K562 (cell line): ENCODE measurements at regions not wholly inside any gene's neighbourhood (a gene's known extent, or its start where the extent isn't known, plus 50 kb on each side); places are given as distances from the start of the nearest gene placed in this dataset.

Source experiments
- ATAC-seq: fragments of 200-7000 bp; cut with Tn5 transposase; 3 replicates; pipeline ENCODE4 v1.9.1; 2020; ENCODE audit warnings: moderate library complexity
- BruUV-seq: library from RNA; stranded (reverse); fragments of 400-500 nt; replicated peaks from 2 replicates; lab custom pipeline; 2021; lab: Mats Ljungman, UMichigan
- CTCF ChIA-PET: fragments of 300-600 bp; formaldehyde crosslinking; extraction: SDS; loops from one replicate; lab custom pipeline; 2021; ENCODE audit warnings: low intra/inter-chr PET ratio; lab: Yijun Ruan, JAX
- POLR2A ChIA-PET: fragments of 300-600, 350-650 bp; sonication (Branson Sonifier 250); formaldehyde crosslinking; extraction: SDS; loops from one replicate; lab custom pipeline; 2021; ENCODE audit warnings: antibody characterized with exemption, inconsistent platforms; lab: Yijun Ruan, JAX
- DNase-seq, 4 experiments: peaks; one replicate each; pipeline versions ENCODE4 v3.0.0 to v3.0.0-alpha.2; 2011 to 2018; ENCODE audit warnings: low spot score in 3 of 4, mixed read lengths in 3 of 4; ENCODE audit errors: extremely low read depth in 1 of 4
- FAIRE-seq: peaks from 2 replicates; lab custom pipeline; 2011; peaks lifted over from hg19 to GRCh38; lab: Jason Lieb, UNC
- H2AFZ ChIP-seq: 2 replicates; pipeline ENCODE4 v1.6.0; 2011; ENCODE audit warnings: low read depth, low read length, control low read depth, inconsistent platforms
- H3K27ac ChIP-seq: fragments of 200-600 bp; 3 replicates; pipeline ENCODE4 v1.8.0; 2011; ENCODE audit warnings: low read depth, mild to moderate bottlenecking, control low read depth, inconsistent platforms, low read length, moderate library complexity, mixed read lengths; ENCODE audit errors: extremely low read depth
- H3K27me3 ChIP-seq, 2 experiments: fragments of 300-600 bp in 1 of 2; 2 replicates in 1 of 2; 3 replicates in 1 of 2; pipeline versions ENCODE4 v1.6.0 to v1.8.0; 2011; ENCODE audit warnings: inconsistent platforms in 2 of 2, low read length in 2 of 2, mild to moderate bottlenecking in 1 of 2, mixed read lengths in 1 of 2, moderate library complexity in 1 of 2; ENCODE audit not compliant: control insufficient read depth in 2 of 2, insufficient read depth in 2 of 2
- H3K36me3 ChIP-seq: fragments of 300-600 bp; 3 replicates; pipeline ENCODE4 v1.8.0; 2011; ENCODE audit warnings: mild to moderate bottlenecking, low read length, inconsistent platforms; ENCODE audit not compliant: control insufficient read depth, insufficient read depth
- H3K4me1 ChIP-seq, 2 experiments: fragments of 200-600 bp in 1 of 2; replicated peaks in 1 of 2; 2 replicates in 1 of 2; 3 replicates in 1 of 2; pipeline versions ENCODE4 v1.5.1 to v1.8.0; 2011; ENCODE audit warnings: inconsistent platforms in 2 of 2, low read length in 2 of 2, mild to moderate bottlenecking in 1 of 2, mixed read lengths in 1 of 2, moderate library complexity in 1 of 2; ENCODE audit not compliant: control insufficient read depth in 2 of 2, insufficient read depth in 2 of 2
- H3K4me2 ChIP-seq: 2 replicates; pipeline ENCODE4 v1.6.1; 2011; ENCODE audit warnings: low read length, control low read depth, inconsistent platforms, mixed read lengths; ENCODE audit not compliant: insufficient read depth
- H3K4me3 ChIP-seq: fragments of 200-600 bp; sonication (generic), shearing (Covaris generic); 2 replicates; pipeline ENCODE4 v1.5.1; 2016; ENCODE audit warnings: control low read depth, inconsistent platforms
- H3K79me2 ChIP-seq: fragments of 200-600 bp; 3 replicates; pipeline ENCODE4 v1.8.0; 2011; ENCODE audit warnings: low read length, inconsistent platforms; ENCODE audit not compliant: control insufficient read depth, insufficient read depth
- H3K9ac ChIP-seq, 2 experiments: 2 replicates each; pipeline versions ENCODE4 v1.6.0 to v1.6.1; 2011; ENCODE audit warnings: low read depth in 2 of 2, low read length in 2 of 2, control low read depth in 1 of 2, inconsistent platforms in 1 of 2, mild to moderate bottlenecking in 1 of 2, mixed read lengths in 1 of 2; ENCODE audit not compliant: insufficient read depth in 1 of 2
- H3K9me1 ChIP-seq: one replicate; pipeline ENCODE4 v1.6.0; 2011; ENCODE audit warnings: inconsistent platforms, mild to moderate bottlenecking, low read length, moderate library complexity; ENCODE audit not compliant: control insufficient read depth, insufficient read depth
- H3K9me3 ChIP-seq: replicated peaks from 2 replicates; pipeline ENCODE4 v1.5.1; 2011; ENCODE audit warnings: low read depth, low read length, inconsistent platforms; ENCODE audit not compliant: control insufficient read depth, insufficient read depth
- H4K20me1 ChIP-seq: replicated peaks from 2 replicates; pipeline ENCODE4 v1.6.1; 2011; ENCODE audit warnings: low read length, inconsistent platforms, mixed read lengths; ENCODE audit not compliant: control insufficient read depth, insufficient read depth
- ATF4 ChIP-seq: fragments of 450-650 bp; formaldehyde crosslinking; IDR thresholded peaks from 2 replicates; pipeline ENCODE4 v1.4.0; 2022; ENCODE audit warnings: mild to moderate bottlenecking, moderate library complexity
- CBFA2T2 ChIP-seq: fragments of 450-650 bp; conservative IDR thresholded peaks from 2 replicates; pipeline ENCODE4 v1.6.1; 2017; ENCODE audit warnings: mild to moderate bottlenecking
- CREM ChIP-seq: IDR thresholded peaks from 2 replicates; pipeline ENCODE4 v1.6.1; 2014; ENCODE audit warnings: antibody characterized with exemption, low read depth
- ELF4 ChIP-seq: fragments of 450-650 bp; formaldehyde crosslinking; IDR thresholded peaks from 2 replicates; pipeline ENCODE4 v1.4.0; 2022; ENCODE audit warnings: missing genetic modification characterization
- ETV6 ChIP-seq, 3 experiments: fragments of 150-350 bp in 1 of 3; sonication (generic) in 1 of 3; formaldehyde crosslinking in 1 of 3; IDR thresholded peaks; 2 replicates each; pipeline versions ENCODE4 v1.6.1 to v1.8.0; 2014 to 2022; ENCODE audit warnings: borderline replicate concordance in 2 of 3, low read depth in 2 of 3, antibody characterized with exemption in 1 of 3, low read length in 1 of 3, mild to moderate bottlenecking in 1 of 3, missing genetic modification reagents in 1 of 3
- FOSL1 ChIP-seq: fragments of 200-800 bp; sonication (Bioruptor generic); conservative IDR thresholded peaks from 2 replicates; pipeline ENCODE4 v1.6.1; 2016; ENCODE audit warnings: missing genetic modification characterization, missing compliant biosample characterization
- FOXK1 ChIP-seq: sonication (generic); formaldehyde crosslinking; IDR thresholded peaks from 2 replicates; pipeline ENCODE4 v1.8.0; 2022; ENCODE audit warnings: missing genetic modification reagents, mild to moderate bottlenecking, borderline replicate concordance
- HDAC6 ChIP-seq: IDR thresholded peaks from 2 replicates; pipeline ENCODE4 v1.6.1; 2012; ENCODE audit warnings: low read depth, mild to moderate bottlenecking, control low read depth, inconsistent platforms, low read length, moderate library complexity
- ID3 ChIP-seq, 2 experiments: fragments of 250-450 bp in 1 of 2; fragments of 450-650 bp in 1 of 2; sonication (Bioruptor Pico) in 1 of 2; IDR thresholded peaks; 2 replicates each; pipeline versions ENCODE4 v1.6.1 to v1.8.0; 2016 to 2021; ENCODE audit warnings: mild to moderate bottlenecking in 2 of 2, moderate library complexity in 2 of 2, missing compliant biosample characterization in 1 of 2, missing genetic modification characterization in 1 of 2
- MXD1 ChIP-seq: fragments of 250-450 bp; sonication (Bioruptor Pico); IDR thresholded peaks from 2 replicates; pipeline ENCODE4 v1.8.0; 2021; ENCODE audit warnings: borderline replicate concordance, mild to moderate bottlenecking, moderate library complexity; ENCODE audit not compliant: poor library complexity, severe bottlenecking
- NELFE ChIP-seq: IDR thresholded peaks from 2 replicates; pipeline ENCODE4 v1.6.1; 2011; ENCODE audit warnings: mild to moderate bottlenecking; ENCODE audit not compliant: insufficient read depth, insufficient read length
- PCBP1 ChIP-seq: fragments of 200-400 bp; formaldehyde crosslinking; IDR thresholded peaks from 2 replicates; pipeline ENCODE4 v1.6.1; 2018; ENCODE audit warnings: mild to moderate bottlenecking, low read depth, low read length; ENCODE audit not compliant: poor library complexity, severe bottlenecking
- POLR2AphosphoS5 ChIP-seq: IDR thresholded peaks from 2 replicates; pipeline ENCODE4 v1.6.1; 2011; ENCODE audit warnings: mild to moderate bottlenecking, low read depth, low read length, moderate library complexity; ENCODE audit not compliant: control insufficient read depth, insufficient read depth
- SP2 ChIP-seq: IDR thresholded peaks from 2 replicates; pipeline ENCODE4 v1.6.1; 2011; ENCODE audit warnings: mild to moderate bottlenecking, low read depth, low read length, moderate library complexity; ENCODE audit not compliant: poor library complexity, severe bottlenecking; ENCODE audit errors: extremely low read depth
- STAT6 ChIP-seq: sonication (generic); formaldehyde crosslinking; IDR thresholded peaks from 2 replicates; pipeline ENCODE4 v1.8.1; 2023; ENCODE audit warnings: mild to moderate bottlenecking, missing genetic modification reagents
- U2AF2 ChIP-seq: fragments of 200-400 bp; formaldehyde crosslinking; optimal IDR thresholded peaks from 2 replicates; pipeline ENCODE3; 2017; ENCODE audit warnings: low read depth, mild to moderate bottlenecking, low read length
- ZNF217 ChIP-seq: sonication (generic); formaldehyde crosslinking; IDR thresholded peaks from 2 replicates; pipeline ENCODE4 v1.8.0; 2022; ENCODE audit warnings: mild to moderate bottlenecking, missing genetic modification reagents
- WGBS: fragments of 100-300 bp; shearing (Covaris generic); methylation state at CpG from one replicate; pipeline ENCODE4 v1.1.6; 2016; ENCODE audit warnings: low coverage, mixed read lengths; ENCODE audit not compliant: insufficient coverage; ENCODE audit errors: missing lambda C conversion rate; 5-methylcytosine and 5-hydroxymethylcytosine counted together
- in situ Hi-C: fragments of 300-500 bp; cut with MboI; formaldehyde crosslinking; loops from 4 replicates; pipeline ENCODE4 v1.15.0; 2018; ENCODE audit warnings: inconsistent platforms, mixed read lengths
- intact Hi-C: fragments of 100-400 bp; cut with micrococcal nuclease; formaldehyde crosslinking; loops from 2 replicates; pipeline ENCODE4 v1.14.2; 2022

- Histone ChIP-seq H3K27ac (no peak overlapping the region), H3K79me2 (no peaks in the 10 kb centered on the region), H3K4me3 (no peak overlapping the region), H3K27me3 (no peaks in the 10 kb centered on the region), H3K4me1 (no peaks in the 10 kb centered on the region), H4K20me1 (no peaks in the 10 kb centered on the region), H3K36me3 (no peaks in the 10 kb centered on the region), H3K9ac (no peak overlapping the region), H3K9me3 (no peaks in the 10 kb centered on the region), H2AFZ (no peak overlapping the region), H3K4me2 (no peak overlapping the region), H3K9me1 (no peaks in the 10 kb centered on the region)
- intact Hi-C loops = no loop called here
- ChIA-PET CTCF (no interaction called here), POLR2A (no interaction called here)
- ATAC-seq = no peak
- WGBS = 1% methylated on average over 4 of the region's 4 CpGs
- no peak for DNase-seq
- in situ Hi-C loops = no loop called here
- FAIRE-seq = no peak
- no TSS peak for BruUV-seq
- TF ChIP-seq CBFA2T2 (no peak), FOSL1 (tag) (no peak), POLR2AphosphoS5 (no peak), PCBP1 (no peak), FOXK1 (CRISPR knock-in tag) (no peak), HDAC6 (no peak), ETV6 (IDR thresholded peaks at IDR 0.05; ENCODE audit: borderline replicate concordance in 1 of 2, low read depth in 2 of 2, low read length in 1 of 2) (no peak), ETV6 (CRISPR knock-in tag; IDR thresholded peaks at IDR 0.05; ENCODE audit: borderline replicate concordance) (no peak), ELF4 (CRISPR knock-in tag) (no peak), ID3 (CRISPR knock-in tag; IDR thresholded peaks at IDR 0.05) (no peak), ID3 (tag; IDR thresholded peaks at IDR 0.05) (no peak), CREM (no peak), U2AF2 (no peak), ATF4 (no peak), MXD1 (CRISPR knock-in tag) (no peak), ZNF217 (no peak), SP2 (no peak), STAT6 (CRISPR knock-in tag) (no peak), NELFE (no peak)
These were observed 67.6 kb downstream of the PFDN4 start for GRCh38 chr20:54275359-54276111.
